Endothelial cell (in vitro differentiated cells): ENCODE measurements at regions not wholly inside any gene's neighbourhood (a gene's known extent, or its start where the extent isn't known, plus 50 kb on each side); places are given as distances from the start of the nearest gene placed in this dataset.

Experiments used
- DNase-seq: peaks from one replicate; pipeline ENCODE4 v3.0.0; 2021; ENCODE audit warnings: low spot score
- H3K27ac Mint-ChIP-seq: one replicate; pipeline ENCODE4 v1.8.0; 2021; ENCODE audit warnings: mixed read lengths, inconsistent platforms; ENCODE audit not compliant: unreplicated experiment
- H3K27me3 Mint-ChIP-seq: one replicate; pipeline ENCODE4 v1.8.0; 2021; ENCODE audit warnings: mild to moderate bottlenecking, moderate library complexity, mixed read lengths, inconsistent platforms; ENCODE audit not compliant: unreplicated experiment
- H3K36me3 Mint-ChIP-seq: one replicate; pipeline ENCODE4 v1.8.0; 2021; ENCODE audit warnings: mild to moderate bottlenecking, low read depth, mixed read lengths, inconsistent platforms; ENCODE audit not compliant: unreplicated experiment
- H3K4me1 Mint-ChIP-seq: one replicate; pipeline ENCODE4 v1.8.0; 2021; ENCODE audit warnings: mild to moderate bottlenecking, mixed read lengths, inconsistent platforms; ENCODE audit not compliant: unreplicated experiment
- H3K4me3 Mint-ChIP-seq: one replicate; pipeline ENCODE4 v1.8.0; 2021; ENCODE audit warnings: mild to moderate bottlenecking, mixed read lengths, inconsistent platforms; ENCODE audit not compliant: unreplicated experiment
- H3K9me3 Mint-ChIP-seq: one replicate; pipeline ENCODE4 v1.8.0; 2021; ENCODE audit warnings: mixed read lengths, inconsistent platforms; ENCODE audit not compliant: unreplicated experiment
- CTCF ChIP-seq: fragments of 200-600 bp; sonication (generic); IDR thresholded peaks from one replicate; pipeline ENCODE4 v1.5.0; 2021; ENCODE audit warnings: antibody characterized with exemption; ENCODE audit not compliant: unreplicated experiment

DNA sequence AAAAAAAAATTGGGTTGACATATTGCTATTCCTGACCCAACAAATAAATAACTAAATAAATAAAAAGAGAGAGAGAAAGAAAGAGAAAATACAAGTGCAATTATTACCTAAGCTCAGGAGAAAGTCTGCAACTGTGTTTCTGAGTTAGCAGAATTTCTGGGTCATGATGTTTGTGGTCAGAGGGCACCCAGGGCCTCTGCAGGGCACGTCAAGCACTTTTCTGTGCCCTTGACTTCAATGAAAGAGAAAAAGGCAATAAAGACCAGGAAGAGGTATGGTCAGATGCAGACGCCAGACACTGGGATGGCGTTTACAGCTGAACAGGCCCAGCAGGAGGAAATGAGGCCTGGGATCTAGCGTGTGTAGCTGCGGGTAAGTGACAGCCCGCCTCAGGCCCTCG lies 160.9 kb upstream of the GDF10 start:
- Mint-ChIP-seq H3K27me3 (peaks cover 8% of the 10 kb centered on the region), H3K4me3 (no peak overlapping the region), H3K27ac (no peak overlapping the region), H3K36me3 (no peaks in the 10 kb centered on the region), H3K9me3 (no peaks in the 10 kb centered on the region), H3K4me1 (no peaks in the 10 kb centered on the region)
- no peak for DNase-seq
- no peak for TF ChIP-seq CTCF

- Mint-ChIP-seq H3K27me3 (peaks cover 8% of the 10 kb centered on the region), H3K27ac (no peak overlapping the region), H3K36me3 (no peaks in the 10 kb centered on the region), H3K4me1 (no peaks in the 10 kb centered on the region), H3K9me3 (no peaks in the 10 kb centered on the region), H3K4me3 (no peak overlapping the region)
- no peak for DNase-seq
- no peak for TF ChIP-seq CTCF
These were observed 159.1 kb upstream of the GDF10 start for GRCh38 chr10:47140761-47141348.

DNA sequence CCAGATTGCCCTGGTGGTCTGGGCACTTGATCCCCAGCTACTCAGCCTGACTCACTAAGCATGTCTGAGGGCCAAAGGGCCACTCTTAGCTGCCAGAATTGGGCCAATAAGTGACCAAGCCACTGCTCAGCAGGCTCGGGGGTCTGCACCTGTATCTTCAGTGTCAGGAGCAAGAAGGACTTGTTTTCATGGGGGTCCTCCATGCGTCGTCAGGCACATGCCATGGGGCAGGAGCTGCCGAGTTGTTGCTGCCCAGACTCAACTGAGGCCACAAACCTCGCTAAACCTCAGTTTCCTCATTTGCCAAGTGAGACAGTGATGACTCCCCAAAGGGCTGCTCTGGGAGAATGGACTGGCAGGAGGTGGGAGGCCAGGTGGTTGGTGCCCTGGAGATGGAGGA lies 158.6 kb upstream of the GDF10 start:
- Mint-ChIP-seq H3K27ac (no peak overlapping the region), H3K9me3 (no peaks in the 10 kb centered on the region), H3K27me3 (peaks cover 8% of the 10 kb centered on the region), H3K4me3 (no peak overlapping the region), H3K36me3 (no peaks in the 10 kb centered on the region), H3K4me1 (no peaks in the 10 kb centered on the region)
- DNase-seq, result no peak
- TF ChIP-seq CTCF, result no peak

- peaks cover 4% of the 10 kb centered on the region for H3K27me3 Mint-ChIP-seq
- H3K27ac Mint-ChIP-seq, result no peak overlapping the region
These were observed 156.9 kb upstream of the GDF10 start for GRCh38 chr10:47143072-47143471.

More at GRCh38 chr10:47143072-47143471, 156.9 kb upstream of the GDF10 start:
- no peak for TF ChIP-seq CTCF
- no peak overlapping the region for H3K4me3 Mint-ChIP-seq
- H3K36me3 Mint-ChIP-seq, result no peaks in the 10 kb centered on the region
- no peaks in the 10 kb centered on the region for H3K9me3 Mint-ChIP-seq
- no peak for DNase-seq
- no peaks in the 10 kb centered on the region for H3K4me1 Mint-ChIP-seq
